ENCODE measurements at regions not wholly inside any gene's neighbourhood (a gene's known extent, or its start where the extent isn't known, plus 50 kb on each side); places are given as distances from the start of the nearest gene placed in this dataset.

DNA sequence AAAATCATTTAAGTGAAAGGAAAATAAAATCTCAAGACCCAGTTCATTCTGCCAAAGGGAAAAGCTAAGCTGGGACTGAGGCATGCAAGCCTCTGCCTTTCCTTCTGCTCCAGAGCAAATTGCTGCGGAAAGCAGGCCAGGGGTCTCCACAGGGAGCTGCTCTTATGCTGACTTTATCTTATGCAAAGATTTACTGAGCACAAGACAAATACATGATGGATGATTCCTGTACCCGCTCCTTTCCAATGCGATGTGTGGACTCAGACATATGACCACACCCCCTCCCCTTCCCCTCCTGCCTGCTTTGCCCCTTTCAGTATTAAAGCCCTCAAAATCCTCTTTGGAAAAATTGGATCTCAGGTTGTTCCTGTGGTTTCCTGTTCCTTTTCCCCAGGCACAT is 74.2 kb upstream of the INSIG1 start:
- no peak overlapping the region for H3K27ac ChIP-seq
- peaks cover 17% of the 10 kb centered on the region for H3K27me3 ChIP-seq (ENCODE audit: insufficient read depth, low read depth)
- TF ChIP-seq, protein P1, sequence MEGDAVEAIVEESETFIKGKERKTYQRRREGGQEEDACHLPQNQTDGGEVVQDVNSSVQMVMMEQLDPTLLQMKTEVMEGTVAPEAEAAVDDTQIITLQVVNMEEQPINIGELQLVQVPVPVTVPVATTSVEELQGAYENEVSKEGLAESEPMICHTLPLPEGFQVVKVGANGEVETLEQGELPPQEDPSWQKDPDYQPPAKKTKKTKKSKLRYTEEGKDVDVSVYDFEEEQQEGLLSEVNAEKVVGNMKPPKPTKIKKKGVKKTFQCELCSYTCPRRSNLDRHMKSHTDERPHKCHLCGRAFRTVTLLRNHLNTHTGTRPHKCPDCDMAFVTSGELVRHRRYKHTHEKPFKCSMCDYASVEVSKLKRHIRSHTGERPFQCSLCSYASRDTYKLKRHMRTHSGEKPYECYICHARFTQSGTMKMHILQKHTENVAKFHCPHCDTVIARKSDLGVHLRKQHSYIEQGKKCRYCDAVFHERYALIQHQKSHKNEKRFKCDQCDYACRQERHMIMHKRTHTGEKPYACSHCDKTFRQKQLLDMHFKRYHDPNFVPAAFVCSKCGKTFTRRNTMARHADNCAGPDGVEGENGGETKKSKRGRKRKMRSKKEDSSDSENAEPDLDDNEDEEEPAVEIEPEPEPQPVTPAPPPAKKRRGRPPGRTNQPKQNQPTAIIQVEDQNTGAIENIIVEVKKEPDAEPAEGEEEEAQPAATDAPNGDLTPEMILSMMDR (conservative IDR thresholded peaks at IDR 0.05) = no peak
- TF ChIP-seq EZH2 (IDR thresholded peaks at IDR 0.05; ENCODE audit: low read depth) = no peak
- no peak for DNase-seq
- no peak overlapping the region for H3K4me3 ChIP-seq
- POLR2A ChIA-PET (ENCODE audit: unreplicated experiment) = interaction anchor here (0.6 kb wide), 1 partner anchor 76 kb away, joined by 3 read pairs; no protein-coding TSS in a partner anchor
- CTCF ChIA-PET = no interaction called here
- intact Hi-C loops (cut with micrococcal nuclease; ENCODE audit: unreplicated experiment) = no loop called here
- H3K36me3 ChIP-seq (ENCODE audit: low read depth) = no peaks in the 10 kb centered on the region
- no peaks in the 10 kb centered on the region for H3K9me3 ChIP-seq (ENCODE audit: insufficient read depth, low read depth)
- H3K4me2 ChIP-seq = no peak overlapping the region
- no peaks in the 10 kb centered on the region for H3K9me2 ChIP-seq (ENCODE audit: insufficient read depth)
- no peaks in the 10 kb centered on the region for H3F3A ChIP-seq (ENCODE audit: insufficient read depth, low read depth)
- H3K79me2 ChIP-seq (ENCODE audit: low read depth) = no peaks in the 10 kb centered on the region
- no TSS peak for BruUV-seq (replicated peaks)
- no peak overlapping the region for H2AFZ ChIP-seq
- no peaks in the 10 kb centered on the region for H4K20me1 ChIP-seq (ENCODE audit: insufficient read depth)
- no peaks in the 10 kb centered on the region; the same call in 1 of the 2 replicates for H3K4me1 ChIP-seq (replicated peaks; ENCODE audit: insufficient read depth)

DNA sequence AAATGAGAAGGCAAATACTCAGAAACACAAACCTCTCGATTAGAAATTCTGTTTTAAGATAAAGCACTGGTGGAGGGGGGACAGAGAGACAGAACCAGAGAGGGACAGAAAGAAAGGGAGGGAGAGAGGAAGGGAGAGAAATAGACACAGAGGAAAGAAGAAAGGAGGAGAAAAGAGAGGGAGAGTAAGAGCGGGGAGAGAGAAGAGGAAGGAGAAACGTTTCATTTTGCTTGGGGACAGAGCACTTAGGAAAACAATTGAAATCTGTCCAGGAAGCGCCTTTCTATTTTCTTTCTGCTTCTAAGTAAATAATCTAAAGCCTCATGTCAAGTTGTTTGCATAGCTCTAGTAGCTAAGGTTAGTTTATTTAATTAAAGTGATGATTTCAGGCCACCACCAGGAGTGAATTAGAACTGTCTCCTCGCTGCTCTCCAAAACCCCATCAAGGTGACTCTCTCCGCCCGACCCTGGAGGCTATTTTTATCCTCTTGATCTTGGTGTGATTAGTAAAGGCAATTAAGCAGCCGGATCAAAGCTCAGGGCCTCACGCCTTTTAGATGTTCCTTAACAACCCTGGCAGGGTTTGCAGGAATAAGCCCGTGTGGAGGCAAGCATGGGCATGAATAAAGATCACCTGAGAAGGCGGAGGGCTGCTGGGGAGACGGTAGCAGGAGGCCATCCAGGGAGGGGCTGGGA is 73.4 kb upstream of the INSIG1 start:
- Histone ChIP-seq H3K9me3 (ENCODE audit: insufficient read depth, low read depth) (no peaks in the 10 kb centered on the region), H3K36me3 (ENCODE audit: low read depth) (no peaks in the 10 kb centered on the region), H3K27me3 (ENCODE audit: insufficient read depth, low read depth) (peaks cover 17% of the 10 kb centered on the region), H2AFZ (no peak overlapping the region), H4K20me1 (ENCODE audit: insufficient read depth) (no peaks in the 10 kb centered on the region), H3K9me2 (ENCODE audit: insufficient read depth) (no peaks in the 10 kb centered on the region), H3K4me3 (no peak overlapping the region), H3K4me2 (no peak overlapping the region), H3K79me2 (ENCODE audit: low read depth) (no peaks in the 10 kb centered on the region), H3K27ac (no peak overlapping the region), H3K4me1 (replicated peaks; ENCODE audit: insufficient read depth) (no peaks in the 10 kb centered on the region; the same call in 1 of the 2 replicates), H3F3A (ENCODE audit: insufficient read depth, low read depth) (no peaks in the 10 kb centered on the region)
- intact Hi-C loops (cut with micrococcal nuclease; ENCODE audit: unreplicated experiment) = no loop called here
- ChIA-PET POLR2A (ENCODE audit: unreplicated experiment) (no interaction called here), CTCF (no interaction called here)
- no TSS peak for BruUV-seq (replicated peaks)
- TF ChIP-seq EZH2 (IDR thresholded peaks at IDR 0.05; ENCODE audit: low read depth) = no peak
- TF ChIP-seq, protein P1 (conservative IDR thresholded peaks at IDR 0.05) = no peak
- no peak for DNase-seq

DNA sequence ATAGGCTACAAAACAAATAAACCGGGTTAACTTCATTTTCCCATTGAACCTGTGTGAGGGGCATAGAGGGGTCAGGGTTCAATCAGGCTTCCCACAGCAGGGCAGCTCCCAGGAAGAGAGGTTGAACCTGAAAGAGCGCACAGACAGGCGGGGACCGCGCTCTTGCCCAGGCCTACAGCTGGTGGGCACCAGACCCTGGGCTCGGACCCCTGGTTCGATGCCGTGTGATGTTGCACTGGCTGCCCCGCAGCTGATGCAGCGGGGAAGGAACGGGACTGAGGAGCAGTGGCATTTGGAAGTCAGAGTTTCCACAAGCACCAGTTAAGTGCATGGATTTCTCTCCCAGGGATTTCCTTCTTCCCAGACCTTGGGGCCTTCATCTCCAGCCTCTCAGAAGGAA is 72.6 kb upstream of the INSIG1 start:
- POLR2A ChIA-PET (ENCODE audit: unreplicated experiment) = no interaction called here

More for the DNA sequence above, 72.6 kb upstream of the INSIG1 start:
- BruUV-seq (replicated peaks) = no TSS peak
- H2AFZ ChIP-seq = no peak overlapping the region
- H3K9me3 ChIP-seq (ENCODE audit: insufficient read depth, low read depth) = no peaks in the 10 kb centered on the region
- peaks cover 7% of the 10 kb centered on the region for H3F3A ChIP-seq (ENCODE audit: insufficient read depth, low read depth)
- CTCF ChIA-PET = no interaction called here
- intact Hi-C loops (cut with micrococcal nuclease; ENCODE audit: unreplicated experiment) = no loop called here
- no peaks in the 10 kb centered on the region for H3K9me2 ChIP-seq (ENCODE audit: insufficient read depth)
- no peaks in the 10 kb centered on the region for H4K20me1 ChIP-seq (ENCODE audit: insufficient read depth)
- H3K27me3 ChIP-seq (ENCODE audit: insufficient read depth, low read depth) = peaks cover 17% of the 10 kb centered on the region
- TF ChIP-seq EZH2 (IDR thresholded peaks at IDR 0.05; ENCODE audit: low read depth) = no peak
- TF ChIP-seq, protein P1 (conservative IDR thresholded peaks at IDR 0.05) = no peak
- peaks cover 7% of the 10 kb centered on the region for H3K4me1 ChIP-seq (replicated peaks; ENCODE audit: insufficient read depth)
- H3K36me3 ChIP-seq (ENCODE audit: low read depth) = no peaks in the 10 kb centered on the region
- H3K4me2 ChIP-seq = no peak overlapping the region
- DNase-seq = no peak
- H3K79me2 ChIP-seq (ENCODE audit: low read depth) = no peaks in the 10 kb centered on the region
- H3K27ac ChIP-seq = no peak overlapping the region
- H3K4me3 ChIP-seq = no peak overlapping the region
